Colonic mucosa (tissue), 4 donors: ENCODE measurements at regions not wholly inside any gene's neighbourhood (a gene's known extent, or its start where the extent isn't known, plus 50 kb on each side); places are given as distances from the start of the nearest gene placed in this dataset.

ENCODE experiments used
- DNase-seq: peaks from one replicate; pipeline ENCODE4 v3.0.0-alpha.2; 2020
- H3K27ac ChIP-seq: fragments of 200-600 bp; one replicate; pipeline ENCODE4 v1.8.0; 2021
- H3K27me3 ChIP-seq: fragments of 200-600 bp; one replicate; pipeline ENCODE4 v1.8.0; 2021
- H3K36me3 ChIP-seq: fragments of 200-600 bp; one replicate; pipeline ENCODE4 v1.8.0; 2021
- H3K4me1 ChIP-seq: fragments of 200-600 bp; one replicate; pipeline ENCODE4 v1.8.0; 2021; ENCODE audit warnings: mild to moderate bottlenecking
- H3K4me3 ChIP-seq: fragments of 200-600 bp; one replicate; pipeline ENCODE4 v1.8.0; 2021
- H3K9ac ChIP-seq, 2 donors: one replicate each; pipeline ENCODE4 v1.7.0; 2013; ENCODE audit warnings: control low read depth in 2 of 2, low read depth in 2 of 2, low read length in 2 of 2
- H3K9me3 ChIP-seq: fragments of 200-600 bp; one replicate; pipeline ENCODE4 v1.8.0; 2021
- CTCF ChIP-seq: fragments of 200-600 bp; IDR thresholded peaks from one replicate; pipeline ENCODE4 v1.8.0; 2022; ENCODE audit warnings: antibody characterized with exemption, mild to moderate bottlenecking
- intact Hi-C: fragments of 100-400 bp; cut with DNase I; formaldehyde crosslinking; loops from one replicate; pipeline ENCODE4 v1.14.1; 2022
- donor health status: healthy.
- donor health status: DM: no; HTN: no; CAD: no.
- donor health status: DM: no; HTN: no; CAD: no.

DNA sequence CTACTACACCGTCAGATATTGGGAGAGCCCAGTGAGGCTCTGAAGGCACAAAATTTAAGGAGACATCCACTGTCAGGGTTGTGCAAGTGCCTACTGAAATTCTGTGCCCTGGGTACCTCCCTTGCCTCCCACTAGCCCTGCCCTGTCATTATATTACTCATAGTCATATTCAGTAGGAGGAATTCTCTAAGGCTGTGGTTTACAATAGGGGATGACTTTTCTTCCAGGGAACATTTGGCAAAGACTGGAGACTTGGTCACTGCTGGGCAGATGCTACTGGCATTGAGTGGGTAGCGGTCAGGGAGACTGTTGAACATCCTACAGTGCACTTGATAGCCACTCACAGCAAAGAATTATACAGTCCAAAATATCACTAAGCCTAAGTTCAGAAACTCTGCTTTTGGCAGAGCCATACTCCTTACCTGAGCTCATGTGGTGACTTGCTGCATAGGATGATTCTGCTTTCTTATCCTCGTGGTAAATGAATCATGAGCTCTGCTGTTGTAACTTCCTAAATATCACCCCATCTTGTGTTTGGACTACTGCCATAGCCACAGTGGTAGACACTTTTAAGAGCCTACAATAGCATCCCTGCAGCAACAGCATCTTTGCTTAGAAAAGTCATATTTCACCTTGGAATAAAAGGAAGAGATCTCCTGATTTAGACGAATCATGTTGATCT lies 563.4 kb upstream of the PLXNA2 start:
- H3K27ac ChIP-seq: no peak overlapping the region
- no peaks in the 10 kb centered on the region for H3K27me3 ChIP-seq
- no peaks in the 10 kb centered on the region for H3K36me3 ChIP-seq
- H3K4me3 ChIP-seq: no peak overlapping the region
- no peaks in the 10 kb centered on the region for H3K4me1 ChIP-seq
- intact Hi-C loops: no loop called here
- H3K9ac ChIP-seq: no peak overlapping the region
- no peaks in the 10 kb centered on the region for H3K9me3 ChIP-seq
- TF ChIP-seq CTCF: no peak
- no peak for DNase-seq

GRCh38 chr1:208808301-208808700 lies 564.1 kb upstream of the PLXNA2 start:
- Histone ChIP-seq H3K27me3 (no peaks in the 10 kb centered on the region), H3K4me1 (no peaks in the 10 kb centered on the region), H3K9ac (no peak overlapping the region), H3K27ac (no peak overlapping the region), H3K4me3 (no peak overlapping the region), H3K36me3 (no peaks in the 10 kb centered on the region), H3K9me3 (no peaks in the 10 kb centered on the region)
- no peak for TF ChIP-seq CTCF
- no peak for DNase-seq
- intact Hi-C loops: no loop called here

DNA sequence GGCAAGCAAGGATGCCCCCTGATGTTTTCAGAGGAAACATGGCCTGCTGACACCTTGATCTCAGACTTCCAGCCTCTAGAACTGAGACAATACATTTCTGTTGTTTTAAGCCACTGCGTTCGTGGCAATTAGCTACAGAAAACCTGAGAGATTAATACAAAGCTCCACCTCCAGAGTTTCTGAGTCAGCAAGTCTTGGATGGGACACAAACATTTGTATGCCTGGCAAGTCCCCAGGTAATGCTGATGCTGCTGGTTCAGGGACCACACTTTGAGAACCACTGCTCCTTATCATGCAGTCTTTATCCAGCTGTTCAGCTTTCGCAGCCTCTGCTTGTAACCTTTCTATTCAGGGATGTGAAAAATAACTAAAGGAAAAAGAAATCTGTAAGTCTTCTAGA lies 565.7 kb upstream of the PLXNA2 start:
- Histone ChIP-seq H3K4me3 (no peak overlapping the region), H3K9ac (no peak overlapping the region), H3K36me3 (no peaks in the 10 kb centered on the region), H3K9me3 (no peaks in the 10 kb centered on the region), H3K27ac (no peak overlapping the region), H3K27me3 (no peaks in the 10 kb centered on the region), H3K4me1 (no peaks in the 10 kb centered on the region)
- no peak for TF ChIP-seq CTCF
- intact Hi-C loops: no loop called here
- no peak for DNase-seq

- no peak overlapping the region for H3K4me3 ChIP-seq
- no peaks in the 10 kb centered on the region for H3K9me3 ChIP-seq
- H3K36me3 ChIP-seq: no peaks in the 10 kb centered on the region
Observed at GRCh38 chr1:208818770-208819445, 574.7 kb upstream of the PLXNA2 start.

GRCh38 chr1:208820580-208821212 lies 576.5 kb upstream of the PLXNA2 start:
- intact Hi-C loops: no loop called here
- Histone ChIP-seq H3K27ac (no peak overlapping the region), H3K36me3 (no peaks in the 10 kb centered on the region), H3K9ac (no peak overlapping the region), H3K4me3 (no peak overlapping the region), H3K4me1 (no peaks in the 10 kb centered on the region), H3K9me3 (no peaks in the 10 kb centered on the region), H3K27me3 (no peaks in the 10 kb centered on the region)
- DNase-seq: no peak
- TF ChIP-seq CTCF: no peak

More at GRCh38 chr1:208818770-208819445, 574.7 kb upstream of the PLXNA2 start:
- Histone ChIP-seq H3K4me1 (no peaks in the 10 kb centered on the region), H3K27ac (no peak overlapping the region), H3K27me3 (no peaks in the 10 kb centered on the region), H3K9ac (no peak overlapping the region)
- intact Hi-C loops: no loop called here
- no peak for DNase-seq
- no peak for TF ChIP-seq CTCF
